Jurkat, Clone E6-1 (cell line): ENCODE measurements at regions not wholly inside any gene's neighbourhood (a gene's known extent, or its start where the extent isn't known, plus 50 kb on each side); places are given as distances from the start of the nearest gene placed in this dataset.

Source experiments
- DNase-seq: peaks from one replicate; pipeline ENCODE4 v3.0.0-alpha.2; 2011; ENCODE audit warnings: low read depth, low spot score
- H3K4me3 ChIP-seq: 2 replicates; pipeline ENCODE4 v1.5.1; 2011; ENCODE audit warnings: mild to moderate bottlenecking, low read length, control low read depth, moderate library complexity

- H3K4me3 ChIP-seq: no peak overlapping the region
- DNase-seq: no peak
These were observed 53.0 kb upstream of the RFX3 start for GRCh38 chr9:3578786-3579185.

- no peak overlapping the region for H3K4me3 ChIP-seq
These were observed 50.5 kb upstream of the RFX3 start for GRCh38 chr9:3576328-3576727.

GRCh38 chr9:3575821-3576220, 50.0 kb upstream of the RFX3 start:
- DNase-seq: no peak
- H3K4me3 ChIP-seq: no peak overlapping the region

More at GRCh38 chr9:3576328-3576727, 50.5 kb upstream of the RFX3 start:
- no peak for DNase-seq
